IMR-90 (cell line): ENCODE measurements at regions not wholly inside any gene's neighbourhood (a gene's known extent, or its start where the extent isn't known, plus 50 kb on each side); places are given as distances from the start of the nearest gene placed in this dataset.

ENCODE experiments used
- ATAC-seq: fragments of 200-7000 bp; cut with Tn5 transposase; 2 replicates; pipeline ENCODE4 v1.9.1; 2020; ENCODE audit warnings: low read depth, mild to moderate bottlenecking, moderate library complexity
- BruUV-seq: library from RNA; stranded (reverse); fragments of 400-500 nt; replicated peaks from 2 replicates; lab custom pipeline; 2021; lab: Mats Ljungman, UMichigan
- CTCF ChIA-PET: fragments of 300-600 bp; formaldehyde crosslinking; extraction: SDS; loops from one replicate; lab custom pipeline; 2021; ENCODE audit warnings: antibody characterized with exemption; lab: Yijun Ruan, JAX
- POLR2A ChIA-PET: fragments of 300-600 bp; sonication (Branson Sonifier 250); formaldehyde crosslinking; loops from one replicate; lab custom pipeline; 2022; ENCODE audit warnings: antibody characterized with exemption; ENCODE audit not compliant: unreplicated experiment; lab: Charles Lee
- DNase-seq: peaks from one replicate; pipeline ENCODE4 v3.0.0; 2013
- H2AFZ ChIP-seq: replicated peaks from 2 replicates; pipeline ENCODE3; 2013; ENCODE audit warnings: low read length, mild to moderate bottlenecking; ENCODE audit not compliant: poor library complexity
- H2AK5ac ChIP-seq: 2 replicates; pipeline ENCODE4 v1.6.1; 2013; ENCODE audit warnings: low read depth, low read length, inconsistent platforms
- H2AK9ac ChIP-seq: replicated peaks from 2 replicates; pipeline ENCODE3; 2013; ENCODE audit warnings: mild to moderate bottlenecking, low read depth, low read length, moderate library complexity; ENCODE audit not compliant: poor library complexity
- H2BK120ac ChIP-seq: 2 replicates; pipeline ENCODE4 v1.6.1; 2013; ENCODE audit warnings: low read depth, low read length, inconsistent platforms
- H2BK15ac ChIP-seq: 3 replicates; pipeline ENCODE4 v1.6.1; 2013; ENCODE audit warnings: low read depth, low read length, inconsistent platforms
- H2BK20ac ChIP-seq: 2 replicates; pipeline ENCODE4 v1.6.1; 2013; ENCODE audit warnings: low read depth, mild to moderate bottlenecking, inconsistent platforms, low read length, moderate library complexity
- H2BK5ac ChIP-seq: 2 replicates; pipeline ENCODE4 v1.6.1; 2013; ENCODE audit warnings: mild to moderate bottlenecking, low read depth, low read length, inconsistent platforms; ENCODE audit not compliant: poor library complexity, severe bottlenecking
- H3K14ac ChIP-seq: replicated peaks from 2 replicates; pipeline ENCODE4 v1.6.1; 2013; ENCODE audit warnings: low read depth, low read length, inconsistent platforms
- H3K18ac ChIP-seq: 2 replicates; pipeline ENCODE4 v1.6.1; 2013; ENCODE audit warnings: low read depth, low read length, control low read depth
- H3K23ac ChIP-seq: 2 replicates; pipeline ENCODE4 v1.6.1; 2013; ENCODE audit warnings: low read depth, low read length, inconsistent platforms
- H3K27ac ChIP-seq: 2 replicates; pipeline ENCODE4 v1.5.1; 2013; ENCODE audit warnings: mild to moderate bottlenecking, control low read depth, low read length; ENCODE audit not compliant: insufficient read depth
- H3K27me3 ChIP-seq: 2 replicates; pipeline ENCODE4 v1.6.1; 2013; ENCODE audit warnings: low read length; ENCODE audit not compliant: control insufficient read depth, insufficient read depth
- H3K36me3 ChIP-seq: 2 replicates; pipeline ENCODE4 v1.6.1; 2013; ENCODE audit warnings: low read length, mixed read lengths; ENCODE audit not compliant: control insufficient read depth, insufficient read depth
- H3K4ac ChIP-seq: 2 replicates; pipeline ENCODE4 v1.6.1; 2013; ENCODE audit warnings: low read depth, low read length, inconsistent platforms
- H3K4me1 ChIP-seq: 2 replicates; pipeline ENCODE4 v1.6.1; 2013; ENCODE audit warnings: low read length, mixed read lengths; ENCODE audit not compliant: control insufficient read depth, insufficient read depth
- H3K4me2 ChIP-seq: 2 replicates; pipeline ENCODE4 v1.6.1; 2013; ENCODE audit warnings: low read depth, mild to moderate bottlenecking, control low read depth, low read length, moderate library complexity
- H3K4me3 ChIP-seq: 2 replicates; pipeline ENCODE4 v1.5.1; 2013; ENCODE audit warnings: low read depth, mild to moderate bottlenecking, control low read depth, low read length, moderate library complexity; ENCODE audit not compliant: insufficient read depth
- H3K56ac ChIP-seq: 2 replicates; pipeline ENCODE4 v1.6.1; 2013; ENCODE audit warnings: low read length, inconsistent platforms; ENCODE audit not compliant: insufficient read depth; ENCODE audit errors: extremely low read depth
- H3K79me1 ChIP-seq, 2 experiments: 2 replicates each; pipeline ENCODE4 v1.6.1; 2013; ENCODE audit warnings: low read length in 2 of 2, inconsistent platforms in 1 of 2, low read depth in 1 of 2
- H3K9ac ChIP-seq: 2 replicates; pipeline ENCODE4 v1.6.1; 2013; ENCODE audit warnings: low read depth, low read length, control low read depth
- H3K9me1 ChIP-seq: 2 replicates; pipeline ENCODE4 v1.6.1; 2013; ENCODE audit warnings: low read length, inconsistent platforms; ENCODE audit not compliant: insufficient read depth
- H3K9me3 ChIP-seq: 2 replicates; pipeline ENCODE4 v1.6.1; 2013; ENCODE audit warnings: low read length; ENCODE audit not compliant: control insufficient read depth, insufficient read depth
- H4K20me1 ChIP-seq: 2 replicates; pipeline ENCODE4 v1.6.1; 2013; ENCODE audit warnings: low read length, inconsistent platforms; ENCODE audit not compliant: insufficient read depth
- H4K5ac ChIP-seq: 2 replicates; pipeline ENCODE4 v1.6.1; 2013; ENCODE audit warnings: mild to moderate bottlenecking, low read depth, low read length, control low read depth
- H4K8ac ChIP-seq, 2 experiments: 2 replicates each; pipeline ENCODE4 v1.6.1; 2013; ENCODE audit warnings: low read depth in 2 of 2, low read length in 2 of 2, control low read depth in 1 of 2, inconsistent platforms in 1 of 2
- H4K91ac ChIP-seq: 2 replicates; pipeline ENCODE4 v1.6.1; 2013; ENCODE audit warnings: low read depth, low read length, inconsistent platforms; ENCODE audit not compliant: insufficient read depth
- BHLHE40 ChIP-seq: fragments of 150-350 bp; IDR thresholded peaks from 2 replicates; pipeline ENCODE4 v1.6.1; 2016; ENCODE audit warnings: mild to moderate bottlenecking, low read depth, low read length
- CEBPB ChIP-seq: IDR thresholded peaks from 2 replicates; pipeline ENCODE4 v1.6.1; 2012; ENCODE audit warnings: low read depth, low read length, improper control_type of control experiment
- CHD1 ChIP-seq: IDR thresholded peaks from 2 replicates; pipeline ENCODE4 v1.6.1; 2012; ENCODE audit warnings: low read depth, low read length, improper control_type of control experiment
- CTCF ChIP-seq: conservative IDR thresholded peaks from 2 replicates; pipeline ENCODE4 v1.5.1; 2012; ENCODE audit warnings: mild to moderate bottlenecking, low read depth, low read length, improper control_type of control experiment
- ELK1 ChIP-seq: fragments of 150-350 bp; IDR thresholded peaks from 2 replicates; pipeline ENCODE4 v1.6.1; 2016; ENCODE audit warnings: low read depth, mild to moderate bottlenecking, low read length, moderate library complexity, borderline replicate concordance
- FOS ChIP-seq: fragments of 150-350 bp; IDR thresholded peaks from 2 replicates; pipeline ENCODE4 v1.6.1; 2016; ENCODE audit warnings: low read depth, low read length
- MAFK ChIP-seq: IDR thresholded peaks from 2 replicates; pipeline ENCODE4 v1.6.1; 2012; ENCODE audit warnings: low read depth, low read length, improper control_type of control experiment
- MAZ ChIP-seq: IDR thresholded peaks from 2 replicates; pipeline ENCODE4 v1.6.1; 2012; ENCODE audit warnings: low read depth, mild to moderate bottlenecking, low read length, improper control_type of control experiment, moderate library complexity, borderline replicate concordance
- MXI1 ChIP-seq: IDR thresholded peaks from 2 replicates; pipeline ENCODE4 v1.6.1; 2012; ENCODE audit warnings: low read depth, mild to moderate bottlenecking, low read length, moderate library complexity, borderline replicate concordance
- NFE2L2 ChIP-seq: fragments of 150-350 bp; IDR thresholded peaks from 2 replicates; pipeline ENCODE4 v1.6.1; 2016; ENCODE audit warnings: low read depth, mild to moderate bottlenecking, low read length
- POLR2A ChIP-seq: IDR thresholded peaks from 2 replicates; pipeline ENCODE4 v1.6.1; 2012; ENCODE audit warnings: mild to moderate bottlenecking, low read depth, low read length
- RAD21 ChIP-seq: IDR thresholded peaks from 2 replicates; pipeline ENCODE4 v1.6.1; 2012; ENCODE audit warnings: low read length, improper control_type of control experiment
- RCOR1 ChIP-seq: IDR thresholded peaks from 2 replicates; pipeline ENCODE4 v1.6.1; 2012; ENCODE audit warnings: mild to moderate bottlenecking, low read length, improper control_type of control experiment; ENCODE audit not compliant: insufficient replicate concordance
- RFX5 ChIP-seq: IDR thresholded peaks from 2 replicates; pipeline ENCODE4 v1.8.0; 2012; ENCODE audit warnings: low read depth, mild to moderate bottlenecking, low read length, moderate library complexity
- SMC3 ChIP-seq: fragments of 150-350 bp; IDR thresholded peaks from 2 replicates; pipeline ENCODE4 v1.6.1; 2016; ENCODE audit warnings: low read depth, mild to moderate bottlenecking, antibody characterized with exemption, low read length, moderate library complexity
- WGBS, 2 experiments: methylation state at CpG; one replicate each; pipeline versions ENCODE4 v1.1.5 to v1.1.7; 2013; ENCODE audit warnings: missing lambda C conversion rate in 2 of 2; ENCODE audit not compliant: insufficient read length in 1 of 2; ENCODE audit errors: extremely low coverage in 2 of 2; 5-methylcytosine and 5-hydroxymethylcytosine counted together
- dilution Hi-C: fragments of 300-500 bp; cut with HindIII; formaldehyde crosslinking; loops from one replicate; pipeline ENCODE4 v1.14.3; 2018; ENCODE audit warnings: low sequenced_read_pairs; ENCODE audit not compliant: unreplicated experiment
- in situ Hi-C: fragments of 300-500 bp; cut with MboI; formaldehyde crosslinking; loops from 3 replicates; pipeline ENCODE4 v1.14.3; 2019; ENCODE audit warnings: low sequenced_read_pairs, inconsistent platforms, mixed read lengths
- intact Hi-C: fragments of 100-400 bp; cut with micrococcal nuclease; formaldehyde crosslinking; loops from 2 replicates; pipeline ENCODE4 v1.10.0; 2022
- TF ChIP-seq, protein P1 (sequence below): fragments of 150-350 bp; IDR thresholded peaks from 2 replicates; pipeline ENCODE4 v1.6.1; 2017; ENCODE audit warnings: mild to moderate bottlenecking, antibody characterized with exemption, low read length, low read depth

- no peak overlapping the region for H2AK9ac ChIP-seq
- no peak overlapping the region for H3K56ac ChIP-seq
- dilution Hi-C loops (no loop called here), in situ Hi-C loops (no loop called here), intact Hi-C loops (no loop called here)
- H3K27me3 ChIP-seq, result peaks cover 48% of the 10 kb centered on the region
- H3K36me3 ChIP-seq, result no peaks in the 10 kb centered on the region
- no peak overlapping the region for H2BK15ac ChIP-seq
- TF ChIP-seq MXI1, result no peak
- TF ChIP-seq FOS, result no peak
- TF ChIP-seq RCOR1, result no peak
- TF ChIP-seq, protein P1, sequence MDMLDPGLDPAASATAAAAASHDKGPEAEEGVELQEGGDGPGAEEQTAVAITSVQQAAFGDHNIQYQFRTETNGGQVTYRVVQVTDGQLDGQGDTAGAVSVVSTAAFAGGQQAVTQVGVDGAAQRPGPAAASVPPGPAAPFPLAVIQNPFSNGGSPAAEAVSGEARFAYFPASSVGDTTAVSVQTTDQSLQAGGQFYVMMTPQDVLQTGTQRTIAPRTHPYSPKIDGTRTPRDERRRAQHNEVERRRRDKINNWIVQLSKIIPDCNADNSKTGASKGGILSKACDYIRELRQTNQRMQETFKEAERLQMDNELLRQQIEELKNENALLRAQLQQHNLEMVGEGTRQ, result no peak
- TF ChIP-seq MAFK, result no peak
- TF ChIP-seq BHLHE40, result no peak
- no peak for TF ChIP-seq CHD1
- TF ChIP-seq NFE2L2, result no peak
- no peak for TF ChIP-seq CTCF
- TF ChIP-seq SMC3, result no peak
- TF ChIP-seq RAD21, result no peak
- no peak for TF ChIP-seq POLR2A
- TF ChIP-seq RFX5, result no peak
- TF ChIP-seq CEBPB, result no peak
- no peak for TF ChIP-seq MAZ
- no peak for TF ChIP-seq ELK1
- no peak overlapping the region for H3K4me2 ChIP-seq
- H3K9me1 ChIP-seq, result no peaks in the 10 kb centered on the region
- no peaks in the 10 kb centered on the region for H3K4me1 ChIP-seq
- H2AK5ac ChIP-seq, result no peak overlapping the region
- no peak overlapping the region for H2BK5ac ChIP-seq
- no peak overlapping the region for H3K27ac ChIP-seq
- WGBS, 2 experiments, result 67% methylated on average over 1 of the region's 10 CpGs; no CpG with 5 or more reads in 1 of the 2 experiments
- no peak overlapping the region for H4K5ac ChIP-seq
- no peak overlapping the region for H3K18ac ChIP-seq
- no peaks in the 10 kb centered on the region for H3K79me1 ChIP-seq
- H2BK20ac ChIP-seq, result no peak overlapping the region
- H3K4me3 ChIP-seq, result no peak overlapping the region
- no peak overlapping the region for H3K23ac ChIP-seq
- H3K9ac ChIP-seq, result no peak overlapping the region
- H2AFZ ChIP-seq, result no peak overlapping the region
- DNase-seq, result no peak
- H2BK120ac ChIP-seq, result no peak overlapping the region
- ATAC-seq, result no peak
- CTCF ChIA-PET, result no interaction called here
- no TSS peak for BruUV-seq
- no peak overlapping the region for H3K14ac ChIP-seq
- H4K20me1 ChIP-seq, result no peaks in the 10 kb centered on the region
- no peak overlapping the region for H4K91ac ChIP-seq
- POLR2A ChIA-PET, result no interaction called here
- H4K8ac ChIP-seq, result no peak overlapping the region
- H3K4ac ChIP-seq, result no peak overlapping the region
- no peaks in the 10 kb centered on the region for H3K9me3 ChIP-seq
These were observed 176.3 kb upstream of the TNRC6C start for GRCh38 chr17:77782201-77782600.
